Prostate gland (tissue), 2 donors: ENCODE measurements at regions not wholly inside any gene's neighbourhood (a gene's known extent, or its start where the extent isn't known, plus 50 kb on each side); places are given as distances from the start of the nearest gene placed in this dataset.

Source experiments
- POLR2A ChIP-seq: fragments of 450-650 bp; IDR thresholded peaks from one replicate; pipeline ENCODE4 v1.6.1; 2016; ENCODE audit warnings: antibody characterized with exemption, mild to moderate bottlenecking
- POLR2AphosphoS5 ChIP-seq: sonication (generic); formaldehyde crosslinking; IDR thresholded peaks from one replicate; pipeline ENCODE4 v1.6.1; 2017; ENCODE audit warnings: antibody characterized with exemption
- TF ChIP-seq, protein P1 (sequence below), 4 experiments: fragments of 200-600 bp in 2 of 4; fragments of 450-650 bp in 2 of 4; sonication (generic) in 2 of 4; IDR thresholded peaks; 1 replicate in 3 of 4; 2 replicates in 1 of 4; pipeline ENCODE4 v1.5.1; 2016 to 2019; ENCODE audit warnings: antibody characterized with exemption in 4 of 4, mild to moderate bottlenecking in 2 of 4, moderate library complexity in 2 of 4

- TF ChIP-seq POLR2A (no peak), POLR2AphosphoS5 (no peak)
- TF ChIP-seq, protein P1, sequence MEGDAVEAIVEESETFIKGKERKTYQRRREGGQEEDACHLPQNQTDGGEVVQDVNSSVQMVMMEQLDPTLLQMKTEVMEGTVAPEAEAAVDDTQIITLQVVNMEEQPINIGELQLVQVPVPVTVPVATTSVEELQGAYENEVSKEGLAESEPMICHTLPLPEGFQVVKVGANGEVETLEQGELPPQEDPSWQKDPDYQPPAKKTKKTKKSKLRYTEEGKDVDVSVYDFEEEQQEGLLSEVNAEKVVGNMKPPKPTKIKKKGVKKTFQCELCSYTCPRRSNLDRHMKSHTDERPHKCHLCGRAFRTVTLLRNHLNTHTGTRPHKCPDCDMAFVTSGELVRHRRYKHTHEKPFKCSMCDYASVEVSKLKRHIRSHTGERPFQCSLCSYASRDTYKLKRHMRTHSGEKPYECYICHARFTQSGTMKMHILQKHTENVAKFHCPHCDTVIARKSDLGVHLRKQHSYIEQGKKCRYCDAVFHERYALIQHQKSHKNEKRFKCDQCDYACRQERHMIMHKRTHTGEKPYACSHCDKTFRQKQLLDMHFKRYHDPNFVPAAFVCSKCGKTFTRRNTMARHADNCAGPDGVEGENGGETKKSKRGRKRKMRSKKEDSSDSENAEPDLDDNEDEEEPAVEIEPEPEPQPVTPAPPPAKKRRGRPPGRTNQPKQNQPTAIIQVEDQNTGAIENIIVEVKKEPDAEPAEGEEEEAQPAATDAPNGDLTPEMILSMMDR (IDR thresholded peaks at IDR 0.05): no peak
Observed at GRCh38 chr3:62935793-62936192, 60.6 kb upstream of the CADPS start.
